Activated CD8-positive, alpha-beta T cell treated with anti-CD3 and anti-CD28 coated beads for 36 hours (primary cell): ENCODE measurements at regions not wholly inside any gene's neighbourhood (a gene's known extent, or its start where the extent isn't known, plus 50 kb on each side); places are given as distances from the start of the nearest gene placed in this dataset.

Experiments used
- ATAC-seq: fragments of 200-7000 bp; cut with Tn5 transposase; one replicate; pipeline ENCODE4 v1.10.0; 2021; ENCODE audit warnings: mild to moderate bottlenecking, moderate library complexity
- CTCF ChIA-PET: fragments of 350-600 bp; sonication (Branson Sonifier 250); formaldehyde crosslinking; loops from one replicate; lab custom pipeline; 2021; ENCODE audit warnings: antibody characterized with exemption; lab: Charles Lee
- POLR2A ChIA-PET: fragments of 350-600 bp; sonication (Branson Sonifier 250); formaldehyde crosslinking; loops from one replicate; lab custom pipeline; 2021; ENCODE audit warnings: antibody characterized with exemption; lab: Charles Lee
- DNase-seq: peaks from one replicate; pipeline ENCODE4 v3.0.0-alpha.2; 2020
- H3K27ac Mint-ChIP-seq: one replicate; pipeline ENCODE4 v1.8.0; 2021; ENCODE audit warnings: mild to moderate bottlenecking, mixed read lengths
- H3K27me3 Mint-ChIP-seq: one replicate; pipeline ENCODE4 v1.8.0; 2021; ENCODE audit warnings: mixed read lengths
- H3K36me3 Mint-ChIP-seq: one replicate; pipeline ENCODE4 v1.8.0; 2021; ENCODE audit warnings: low read depth, mixed read lengths
- H3K4me1 Mint-ChIP-seq: one replicate; pipeline ENCODE4 v1.8.0; 2021; ENCODE audit warnings: low read depth, mixed read lengths
- H3K4me3 Mint-ChIP-seq: one replicate; pipeline ENCODE4 v1.8.0; 2021; ENCODE audit warnings: mild to moderate bottlenecking, moderate library complexity, mixed read lengths
- H3K9me3 Mint-ChIP-seq: one replicate; pipeline ENCODE4 v1.8.0; 2021; ENCODE audit warnings: mixed read lengths
- intact Hi-C: fragments of 100-400 bp; cut with micrococcal nuclease; formaldehyde crosslinking; loops from one replicate; pipeline ENCODE4 v1.10.0; 2022
- TF ChIP-seq, protein P1 (sequence below): fragments of 200-600 bp; IDR thresholded peaks from one replicate; pipeline ENCODE4 v1.8.0; 2022; ENCODE audit warnings: antibody characterized with exemption, mild to moderate bottlenecking

DNA sequence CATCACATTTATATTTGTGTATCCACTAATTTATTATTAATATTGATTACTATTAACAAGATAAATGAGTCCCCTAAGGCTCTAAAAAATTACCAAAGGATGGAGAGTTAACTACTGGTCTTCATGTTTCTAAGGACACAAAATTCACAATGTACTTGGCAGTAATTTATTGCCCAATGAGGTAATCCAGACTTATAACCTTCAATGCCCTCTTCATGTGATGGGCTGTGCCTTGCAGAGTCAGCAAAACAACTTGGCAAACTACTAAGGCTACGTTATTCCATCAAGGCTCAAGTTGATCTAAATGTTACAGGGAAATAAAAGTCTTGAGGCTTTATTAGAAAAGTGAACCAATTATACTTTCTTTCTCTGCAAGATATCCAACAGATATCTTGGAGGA, 804.9 kb upstream of the NXPH2 start:
- no peaks in the 10 kb centered on the region for H3K36me3 Mint-ChIP-seq
- intact Hi-C loops = no loop called here
- H3K27ac Mint-ChIP-seq = no peak overlapping the region
- H3K9me3 Mint-ChIP-seq = peaks cover 7% of the 10 kb centered on the region
- no peaks in the 10 kb centered on the region for H3K4me1 Mint-ChIP-seq
- TF ChIP-seq, protein P1, sequence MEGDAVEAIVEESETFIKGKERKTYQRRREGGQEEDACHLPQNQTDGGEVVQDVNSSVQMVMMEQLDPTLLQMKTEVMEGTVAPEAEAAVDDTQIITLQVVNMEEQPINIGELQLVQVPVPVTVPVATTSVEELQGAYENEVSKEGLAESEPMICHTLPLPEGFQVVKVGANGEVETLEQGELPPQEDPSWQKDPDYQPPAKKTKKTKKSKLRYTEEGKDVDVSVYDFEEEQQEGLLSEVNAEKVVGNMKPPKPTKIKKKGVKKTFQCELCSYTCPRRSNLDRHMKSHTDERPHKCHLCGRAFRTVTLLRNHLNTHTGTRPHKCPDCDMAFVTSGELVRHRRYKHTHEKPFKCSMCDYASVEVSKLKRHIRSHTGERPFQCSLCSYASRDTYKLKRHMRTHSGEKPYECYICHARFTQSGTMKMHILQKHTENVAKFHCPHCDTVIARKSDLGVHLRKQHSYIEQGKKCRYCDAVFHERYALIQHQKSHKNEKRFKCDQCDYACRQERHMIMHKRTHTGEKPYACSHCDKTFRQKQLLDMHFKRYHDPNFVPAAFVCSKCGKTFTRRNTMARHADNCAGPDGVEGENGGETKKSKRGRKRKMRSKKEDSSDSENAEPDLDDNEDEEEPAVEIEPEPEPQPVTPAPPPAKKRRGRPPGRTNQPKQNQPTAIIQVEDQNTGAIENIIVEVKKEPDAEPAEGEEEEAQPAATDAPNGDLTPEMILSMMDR = no peak
- DNase-seq (no peak), ATAC-seq (no peak)
- no peak overlapping the region for H3K4me3 Mint-ChIP-seq
- ChIA-PET POLR2A (no interaction called here), CTCF (no interaction called here)
- H3K27me3 Mint-ChIP-seq = no peaks in the 10 kb centered on the region

- Mint-ChIP-seq H3K36me3 (no peaks in the 10 kb centered on the region), H3K27ac (no peak overlapping the region), H3K27me3 (no peaks in the 10 kb centered on the region), H3K4me3 (no peak overlapping the region), H3K4me1 (no peaks in the 10 kb centered on the region), H3K9me3 (peaks cover 6% of the 10 kb centered on the region)
- intact Hi-C loops = no loop called here
- TF ChIP-seq, protein P1 = no peak
- no peak for ATAC-seq
- DNase-seq = no peak
- POLR2A ChIA-PET = no interaction called here
- CTCF ChIA-PET = no interaction called here
These were observed 794.2 kb upstream of the NXPH2 start for GRCh38 chr2:139574371-139574770.

DNA sequence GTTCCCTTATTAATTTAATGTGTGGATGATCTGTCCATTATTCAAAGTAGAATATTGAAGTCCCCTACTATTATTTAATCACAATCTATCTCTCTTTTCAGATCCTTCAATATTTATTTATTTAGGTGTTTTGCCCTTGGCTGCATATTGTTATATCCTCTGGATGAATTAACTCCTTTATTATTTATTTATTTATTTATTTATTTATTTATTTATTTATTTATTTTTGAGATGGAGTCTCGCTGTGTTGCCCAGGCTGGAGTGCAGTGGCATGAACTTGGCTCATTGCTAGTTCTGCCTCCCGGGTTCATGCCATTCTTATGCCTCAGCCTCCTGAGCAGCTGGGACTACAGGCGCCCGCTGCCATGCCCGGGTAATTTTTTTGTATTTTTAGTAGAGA, 776.6 kb upstream of the NXPH2 start:
- intact Hi-C loops = no loop called here
- H3K4me3 Mint-ChIP-seq = no peak overlapping the region
- H3K27ac Mint-ChIP-seq = no peak overlapping the region
- no peaks in the 10 kb centered on the region for H3K27me3 Mint-ChIP-seq
- no peaks in the 10 kb centered on the region for H3K36me3 Mint-ChIP-seq
- H3K4me1 Mint-ChIP-seq = no peaks in the 10 kb centered on the region
- TF ChIP-seq, protein P1 = no peak
- POLR2A ChIA-PET = no interaction called here
- DNase-seq (no peak), ATAC-seq (no peak)
- CTCF ChIA-PET = no interaction called here
- H3K9me3 Mint-ChIP-seq = peaks cover 15% of the 10 kb centered on the region

- ATAC-seq = no peak
- H3K4me3 Mint-ChIP-seq = no peak overlapping the region
- H3K27ac Mint-ChIP-seq = no peak overlapping the region
- ChIA-PET POLR2A (no interaction called here), CTCF (no interaction called here)
- no peaks in the 10 kb centered on the region for H3K36me3 Mint-ChIP-seq
- TF ChIP-seq, protein P1 = no peak
- H3K4me1 Mint-ChIP-seq = no peaks in the 10 kb centered on the region
- intact Hi-C loops = no loop called here
- no peak for DNase-seq
- peaks cover 14% of the 10 kb centered on the region for H3K9me3 Mint-ChIP-seq
- H3K27me3 Mint-ChIP-seq = no peaks in the 10 kb centered on the region
These were observed 770.7 kb upstream of the NXPH2 start for GRCh38 chr2:139550873-139551272.

DNA sequence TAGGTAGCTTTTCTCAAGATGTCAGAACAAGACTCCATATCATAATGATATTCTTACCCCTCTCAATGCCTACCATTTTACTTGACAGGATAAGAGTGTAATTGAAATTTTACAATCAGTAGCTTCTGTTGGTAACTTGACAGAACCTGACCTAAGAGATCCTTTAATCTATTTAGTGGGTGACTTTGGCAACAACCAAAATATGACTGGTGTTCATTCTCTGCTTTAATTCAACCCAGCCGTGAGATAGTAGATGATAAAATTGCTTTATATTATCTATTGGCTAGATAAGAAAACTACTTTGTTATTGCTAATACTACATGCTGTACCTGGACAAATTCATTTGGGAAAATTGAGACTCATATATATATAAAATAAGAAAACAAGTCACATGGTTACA, 770.2 kb upstream of the NXPH2 start:
- Mint-ChIP-seq H3K9me3 (peaks cover 13% of the 10 kb centered on the region), H3K4me3 (no peak overlapping the region), H3K4me1 (no peaks in the 10 kb centered on the region), H3K27ac (no peak overlapping the region), H3K27me3 (no peaks in the 10 kb centered on the region), H3K36me3 (no peaks in the 10 kb centered on the region)
- ATAC-seq (no peak), DNase-seq (no peak)
- intact Hi-C loops = no loop called here
- POLR2A ChIA-PET = no interaction called here
- CTCF ChIA-PET = no interaction called here
- TF ChIP-seq, protein P1 = no peak
